GM10248 (cell line): ENCODE measurements at regions not wholly inside any gene's neighbourhood (a gene's known extent, or its start where the extent isn't known, plus 50 kb on each side); places are given as distances from the start of the nearest gene placed in this dataset.

Experiments
- CTCF ChIA-PET: fragments of 300-600 bp; sonication (Branson Sonifier 250); formaldehyde crosslinking; extraction: SDS; loops from one replicate; lab custom pipeline; 2021; ENCODE audit warnings: antibody characterized with exemption; lab: Yijun Ruan, JAX
- POLR2A ChIA-PET: fragments of 350-650 bp; sonication (Branson Sonifier 250); formaldehyde crosslinking; extraction: SDS; loops from one replicate; lab custom pipeline; 2020; ENCODE audit warnings: antibody characterized with exemption; lab: Yijun Ruan, JAX
- DNase-seq: peaks from one replicate; pipeline ENCODE4 v3.0.0; 2012; ENCODE audit errors: extremely low spot score
- TF ChIP-seq, protein P1 (sequence below): IDR thresholded peaks from 2 replicates; pipeline ENCODE4 v1.5.1; 2012; ENCODE audit warnings: mild to moderate bottlenecking, low read depth; ENCODE audit errors: extremely low read depth, missing control alignments, control extremely low read depth

DNA sequence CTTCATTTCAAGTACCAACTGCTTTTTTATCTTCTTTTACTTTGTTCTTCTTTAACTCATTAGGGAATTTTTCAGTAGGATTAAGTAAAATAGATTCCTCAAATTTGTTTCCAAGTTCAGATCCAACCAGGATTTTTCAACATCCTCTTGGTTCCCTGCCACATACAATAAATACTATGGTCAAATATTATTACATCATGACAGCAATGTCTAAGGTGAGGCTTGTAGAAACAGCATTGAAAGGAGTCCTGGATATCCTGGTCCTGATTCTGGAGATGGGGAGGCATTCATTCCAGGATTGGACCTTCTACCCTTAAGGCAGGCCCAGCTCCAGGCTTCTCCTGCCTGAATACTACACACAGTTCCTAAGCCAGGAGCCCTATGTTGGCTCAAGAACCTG lies 80.2 kb upstream of the F3 start:
- ChIA-PET POLR2A (no interaction called here), CTCF (no interaction called here)
- DNase-seq, result no peak
- TF ChIP-seq, protein P1, sequence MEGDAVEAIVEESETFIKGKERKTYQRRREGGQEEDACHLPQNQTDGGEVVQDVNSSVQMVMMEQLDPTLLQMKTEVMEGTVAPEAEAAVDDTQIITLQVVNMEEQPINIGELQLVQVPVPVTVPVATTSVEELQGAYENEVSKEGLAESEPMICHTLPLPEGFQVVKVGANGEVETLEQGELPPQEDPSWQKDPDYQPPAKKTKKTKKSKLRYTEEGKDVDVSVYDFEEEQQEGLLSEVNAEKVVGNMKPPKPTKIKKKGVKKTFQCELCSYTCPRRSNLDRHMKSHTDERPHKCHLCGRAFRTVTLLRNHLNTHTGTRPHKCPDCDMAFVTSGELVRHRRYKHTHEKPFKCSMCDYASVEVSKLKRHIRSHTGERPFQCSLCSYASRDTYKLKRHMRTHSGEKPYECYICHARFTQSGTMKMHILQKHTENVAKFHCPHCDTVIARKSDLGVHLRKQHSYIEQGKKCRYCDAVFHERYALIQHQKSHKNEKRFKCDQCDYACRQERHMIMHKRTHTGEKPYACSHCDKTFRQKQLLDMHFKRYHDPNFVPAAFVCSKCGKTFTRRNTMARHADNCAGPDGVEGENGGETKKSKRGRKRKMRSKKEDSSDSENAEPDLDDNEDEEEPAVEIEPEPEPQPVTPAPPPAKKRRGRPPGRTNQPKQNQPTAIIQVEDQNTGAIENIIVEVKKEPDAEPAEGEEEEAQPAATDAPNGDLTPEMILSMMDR, result no peak

GRCh38 chr1:94621395-94621794 lies 79.8 kb upstream of the F3 start:
- ChIA-PET POLR2A (no interaction called here), CTCF (no interaction called here)
- no peak for DNase-seq
- TF ChIP-seq, protein P1, result no peak

DNA sequence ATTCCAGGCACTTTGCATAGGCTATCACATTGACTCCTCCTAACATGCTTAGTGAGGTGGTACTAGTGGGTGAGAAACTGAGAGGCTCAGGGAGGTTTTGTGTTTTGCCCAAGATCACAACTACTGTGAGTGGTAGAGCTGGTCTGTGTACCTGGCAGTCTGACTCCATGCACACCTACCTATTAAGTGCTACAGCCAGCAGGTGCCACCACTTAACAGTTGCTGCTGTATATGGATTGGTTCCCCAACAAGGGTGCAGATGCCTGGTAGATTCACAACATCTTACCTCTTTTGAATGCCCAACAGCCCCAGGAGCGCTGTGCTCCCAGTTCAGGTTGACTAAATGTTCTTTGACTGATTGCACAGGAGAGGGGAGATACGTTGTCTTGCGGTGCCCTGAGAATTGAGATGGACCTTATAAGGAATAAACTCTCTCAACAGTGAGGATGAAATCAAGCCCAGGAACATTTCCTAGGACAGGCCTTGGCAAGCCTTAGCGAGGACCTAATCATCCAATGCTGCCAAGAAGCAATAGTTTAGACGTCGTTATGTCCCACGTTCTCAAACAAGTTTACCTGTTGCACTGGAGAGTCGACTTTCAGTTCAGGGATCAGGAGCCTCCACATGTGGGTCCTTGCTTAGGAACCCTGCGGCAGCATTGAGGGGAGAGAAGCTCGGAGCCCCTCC lies 78.9 kb upstream of the F3 start:
- POLR2A ChIA-PET, result no interaction called here
- CTCF ChIA-PET, result interaction anchor here (0.9 kb wide), 1 partner anchor 16 kb away, joined by 3 read pairs; no protein-coding TSS in a partner anchor

GRCh38 chr1:94619731-94620130 lies 78.2 kb upstream of the F3 start:
- TF ChIP-seq, protein P1, result no peak
- POLR2A ChIA-PET, result no interaction called here
- no peak for DNase-seq
- CTCF ChIA-PET, result interaction anchor here (0.9 kb wide), 1 partner anchor 15 kb away, joined by 3 read pairs; no protein-coding TSS in a partner anchor

More for the DNA sequence above, 78.9 kb upstream of the F3 start:
- no peak for DNase-seq
- TF ChIP-seq, protein P1, result no peak

- ChIA-PET POLR2A (no interaction called here), CTCF (interaction anchor here (0.8 kb wide), 1 partner anchor 9 kb away, joined by 3 read pairs; no protein-coding TSS in a partner anchor)
- TF ChIP-seq, protein P1, result no peak
- DNase-seq, result no peak
Measured at GRCh38 chr1:94617957-94618739, 76.6 kb upstream of the F3 start.

DNA sequence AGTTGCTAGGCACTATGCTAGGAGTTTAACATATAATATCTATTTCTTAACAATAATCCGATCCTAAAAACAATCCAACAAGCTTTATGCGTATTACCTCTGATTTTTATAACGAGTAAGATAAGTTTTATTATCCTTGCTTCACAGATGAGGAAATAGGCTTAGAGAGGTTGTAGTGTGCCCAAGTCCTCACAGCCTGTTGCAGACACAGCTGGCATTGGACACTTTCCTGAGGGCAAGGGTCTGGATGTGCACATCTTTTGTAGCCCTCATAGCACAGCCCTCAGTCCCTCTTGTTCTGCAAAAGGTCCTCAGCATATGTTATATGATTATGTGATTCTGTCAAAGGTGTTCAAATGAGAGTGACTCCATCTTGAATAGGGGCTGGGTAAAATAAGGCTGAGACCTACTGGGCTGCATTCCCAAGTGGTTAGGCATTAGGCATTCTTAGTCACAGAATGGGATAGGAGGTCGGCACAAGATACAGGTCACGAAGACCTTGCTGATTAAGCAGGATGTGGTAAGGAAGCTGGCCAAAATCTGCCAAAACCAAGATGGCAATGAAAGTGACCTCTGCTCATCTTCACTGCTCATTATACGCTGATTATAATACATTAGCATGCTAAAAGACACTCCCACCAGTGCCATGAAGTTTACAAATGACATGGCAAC lies 75.7 kb upstream of the F3 start:
- CTCF ChIA-PET, result interaction anchor here (2.6 to 3.0 kb wide), 2 partner anchors 8 to 13 kb away, joined by 9 to 12 read pairs; no protein-coding TSS in a partner anchor
- no peak for DNase-seq
- TF ChIP-seq, protein P1, result no peak
- POLR2A ChIA-PET, result no interaction called here
